ENCODE measurements at regions not wholly inside any gene's neighbourhood (a gene's known extent, or its start where the extent isn't known, plus 50 kb on each side); places are given as distances from the start of the nearest gene placed in this dataset.

GRCh38 chr2:129133692-129134641, 815.3 kb upstream of the HS6ST1 start:
- Histone ChIP-seq H3K27ac (ENCODE audit: low read length) (no peak overlapping the region), H3K4me1 (ENCODE audit: low read length) (no peaks in the 10 kb centered on the region), H3K4me2 (ENCODE audit: low read length) (no peak overlapping the region), H2AFZ (ENCODE audit: low read depth, low read length) (no peak overlapping the region), H3K36me3 (replicated peaks; ENCODE audit: low read depth, low read length) (no peaks in the 10 kb centered on the region), H3K27me3 (ENCODE audit: low read depth, low read length) (no peaks in the 10 kb centered on the region), H3K4me3 (ENCODE audit: low read length) (no peak overlapping the region), H3K9me3 (ENCODE audit: insufficient read depth, low read length) (no peaks in the 10 kb centered on the region), H3K79me2 (ENCODE audit: low read length) (no peaks in the 10 kb centered on the region), H3K9ac (ENCODE audit: low read length) (no peak overlapping the region), H4K20me1 (ENCODE audit: insufficient read depth, low read length) (no peaks in the 10 kb centered on the region)
- TF ChIP-seq CTCF (IDR thresholded peaks at IDR 0.05; ENCODE audit: low read depth, low read length) (no peak), EZH2phosphoT487 (IDR thresholded peaks at IDR 0.05; ENCODE audit: low read depth) (no peak)

- H3K27ac ChIP-seq (ENCODE audit: low read length) = no peak overlapping the region
- H4K20me1 ChIP-seq (ENCODE audit: insufficient read depth, low read length) = no peaks in the 10 kb centered on the region
- H3K9me3 ChIP-seq (ENCODE audit: insufficient read depth, low read length) = no peaks in the 10 kb centered on the region
- H3K79me2 ChIP-seq (ENCODE audit: low read length) = no peaks in the 10 kb centered on the region
- H3K9ac ChIP-seq (ENCODE audit: low read length) = no peak overlapping the region
- H3K36me3 ChIP-seq (replicated peaks; ENCODE audit: low read depth, low read length) = no peaks in the 10 kb centered on the region
- H3K27me3 ChIP-seq (ENCODE audit: low read depth, low read length) = no peaks in the 10 kb centered on the region
- no peak overlapping the region for H2AFZ ChIP-seq (ENCODE audit: low read depth, low read length)
- no peak overlapping the region for H3K4me3 ChIP-seq (ENCODE audit: low read length)
- H3K4me2 ChIP-seq (ENCODE audit: low read length) = no peak overlapping the region
- H3K4me1 ChIP-seq (ENCODE audit: low read length) = no peaks in the 10 kb centered on the region
- TF ChIP-seq CTCF (IDR thresholded peaks at IDR 0.05; ENCODE audit: low read depth, low read length) (no peak), EZH2phosphoT487 (IDR thresholded peaks at IDR 0.05; ENCODE audit: low read depth) (no peak)
Observed at GRCh38 chr2:129135017-129135416, 816.3 kb upstream of the HS6ST1 start.

GRCh38 chr2:129139380-129139779, 820.7 kb upstream of the HS6ST1 start:
- no peak overlapping the region for H3K4me3 ChIP-seq (ENCODE audit: low read length)
- H3K79me2 ChIP-seq (ENCODE audit: low read length) = no peaks in the 10 kb centered on the region
- no peak overlapping the region for H3K4me2 ChIP-seq (ENCODE audit: low read length)
- H3K27ac ChIP-seq (ENCODE audit: low read length) = no peak overlapping the region
- TF ChIP-seq CTCF (IDR thresholded peaks at IDR 0.05; ENCODE audit: low read depth, low read length) (no peak), EZH2phosphoT487 (IDR thresholded peaks at IDR 0.05; ENCODE audit: low read depth) (no peak)
- no peaks in the 10 kb centered on the region for H3K36me3 ChIP-seq (replicated peaks; ENCODE audit: low read depth, low read length)
- no peak overlapping the region for H3K9ac ChIP-seq (ENCODE audit: low read length)
- no peaks in the 10 kb centered on the region for H3K4me1 ChIP-seq (ENCODE audit: low read length)
- no peaks in the 10 kb centered on the region for H4K20me1 ChIP-seq (ENCODE audit: insufficient read depth, low read length)
- H3K27me3 ChIP-seq (ENCODE audit: low read depth, low read length) = no peaks in the 10 kb centered on the region
- no peaks in the 10 kb centered on the region for H3K9me3 ChIP-seq (ENCODE audit: insufficient read depth, low read length)
- no peak overlapping the region for H2AFZ ChIP-seq (ENCODE audit: low read depth, low read length)

GRCh38 chr2:129142465-129142864, 823.8 kb upstream of the HS6ST1 start:
- Histone ChIP-seq H4K20me1 (ENCODE audit: insufficient read depth, low read length) (no peaks in the 10 kb centered on the region), H3K27me3 (ENCODE audit: low read depth, low read length) (no peaks in the 10 kb centered on the region), H3K27ac (ENCODE audit: low read length) (no peak overlapping the region), H3K4me1 (ENCODE audit: low read length) (peaks cover 4% of the 10 kb centered on the region; the same call in 1 of the 2 replicates), H3K9me3 (ENCODE audit: insufficient read depth, low read length) (no peaks in the 10 kb centered on the region), H3K4me2 (ENCODE audit: low read length) (no peak overlapping the region), H3K36me3 (replicated peaks; ENCODE audit: low read depth, low read length) (no peaks in the 10 kb centered on the region), H3K4me3 (ENCODE audit: low read length) (no peak overlapping the region), H3K79me2 (ENCODE audit: low read length) (no peaks in the 10 kb centered on the region), H3K9ac (ENCODE audit: low read length) (no peak overlapping the region), H2AFZ (ENCODE audit: low read depth, low read length) (no peak overlapping the region)
- TF ChIP-seq EZH2phosphoT487 (IDR thresholded peaks at IDR 0.05; ENCODE audit: low read depth) (no peak), CTCF (IDR thresholded peaks at IDR 0.05; ENCODE audit: low read depth, low read length) (no peak)
